Glomerular visceral epithelial cell (primary cell): ENCODE measurements at regions not wholly inside any gene's neighbourhood (a gene's known extent, or its start where the extent isn't known, plus 50 kb on each side); places are given as distances from the start of the nearest gene placed in this dataset.
"Not testable (repeated sequence)": the region's sequence is repeated elsewhere in the genome, so short reads cannot be mapped to it uniquely, and the experiment has no call there.

Experiments
- DNase-seq: peaks from one replicate; pipeline ENCODE4 v3.0.0-alpha.2; 2016; ENCODE audit errors: extremely low spot score

GRCh38 chr9:41075671-41076070 is 52.8 kb downstream of the FOXD4L6 start:
- DNase-seq: not testable (repeated sequence)

GRCh38 chr9:41074356-41074942 is 54.0 kb downstream of the FOXD4L6 start:
- peak; percentile 49 for DNase-seq

GRCh38 chr9:41073471-41074243 is 54.8 kb downstream of the FOXD4L6 start:
- not testable (repeated sequence) for DNase-seq

GRCh38 chr9:41064125-41064795 is 64.2 kb downstream of the FOXD4L6 start:
- peak; percentile 32 for DNase-seq

- not testable (repeated sequence) for DNase-seq
These were observed 65.2 kb downstream of the FOXD4L6 start for GRCh38 chr9:41063243-41063642.

GRCh38 chr9:41059603-41060002 is 68.9 kb downstream of the FOXD4L6 start:
- not testable (repeated sequence) for DNase-seq

GRCh38 chr9:41053666-41054363 is 74.7 kb downstream of the FOXD4L6 start:
- peak; percentile 62 for DNase-seq

GRCh38 chr9:41048672-41049071 is 79.8 kb downstream of the FOXD4L6 start:
- not testable (repeated sequence) for DNase-seq

GRCh38 chr9:41047792-41048191 is 80.7 kb downstream of the FOXD4L6 start:
- DNase-seq: not testable (repeated sequence)

- not testable (repeated sequence) for DNase-seq
These were observed 83.6 kb downstream of the FOXD4L6 start for GRCh38 chr9:41044930-41045329.

GRCh38 chr9:41043433-41043832 is 85.0 kb downstream of the FOXD4L6 start:
- DNase-seq: not testable (repeated sequence)

- DNase-seq: not testable (repeated sequence)
These were observed 86.4 kb downstream of the FOXD4L6 start for GRCh38 chr9:41042111-41042510.

GRCh38 chr9:41040705-41041342 is 87.7 kb downstream of the FOXD4L6 start:
- DNase-seq: peak; percentile 19

- DNase-seq: peak; percentile 65
These were observed 93.2 kb downstream of the FOXD4L6 start for GRCh38 chr9:41035276-41035675.

- DNase-seq: peak; percentile 78
These were observed 93.7 kb downstream of the FOXD4L6 start for GRCh38 chr9:41034699-41035197.

GRCh38 chr9:41033877-41034276 is 94.6 kb downstream of the FOXD4L6 start:
- not testable (repeated sequence) for DNase-seq

GRCh38 chr9:41033360-41033759 is 95.1 kb downstream of the FOXD4L6 start:
- DNase-seq: peak; percentile 12

GRCh38 chr9:41026912-41027676 is 101.4 kb downstream of the FOXD4L6 start:
- not testable (repeated sequence) for DNase-seq

- not testable (repeated sequence) for DNase-seq
These were observed 106.1 kb downstream of the FOXD4L6 start for GRCh38 chr9:41022365-41022764.

GRCh38 chr9:41019858-41020562 is 108.5 kb downstream of the FOXD4L6 start:
- not testable (repeated sequence) for DNase-seq
